ENCODE measurements at regions not wholly inside any gene's neighbourhood (a gene's known extent, or its start where the extent isn't known, plus 50 kb on each side); places are given as distances from the start of the nearest gene placed in this dataset.

DNA sequence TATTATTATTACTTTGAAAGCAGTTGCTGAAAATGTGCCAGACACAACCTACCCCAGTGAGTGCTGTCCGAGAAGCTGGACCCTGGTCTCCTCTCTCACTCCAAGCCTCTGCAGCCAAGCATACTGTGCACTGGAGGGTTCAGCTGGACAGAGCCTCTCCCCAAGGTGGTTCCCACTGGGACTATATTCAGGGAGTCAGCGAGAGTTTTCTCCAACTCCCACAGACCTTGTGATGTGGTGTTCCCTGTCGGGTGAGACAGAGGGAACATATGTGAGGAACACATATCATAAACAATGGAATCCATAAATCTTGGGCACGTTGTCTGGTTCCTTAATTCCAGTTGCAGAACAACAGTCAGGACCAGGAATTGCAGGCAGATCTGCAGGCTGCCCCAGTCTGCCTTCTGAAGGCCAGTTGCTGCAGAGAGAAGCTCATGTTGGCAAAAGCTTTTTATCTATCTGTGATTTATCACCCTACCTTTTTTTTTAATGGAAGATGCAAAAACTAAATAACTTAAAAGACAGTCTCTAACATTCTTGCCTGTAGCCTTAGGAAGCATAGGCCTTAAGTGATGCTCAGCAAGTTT lies 619.8 kb upstream of the TBX3 start:
- CTCF ChIA-PET, result no interaction called here

More for the DNA sequence above, 619.8 kb upstream of the TBX3 start:
- Histone ChIP-seq H3K9ac (ENCODE audit: low read length) (no peak overlapping the region), H3K4me2 (ENCODE audit: low read length) (no peak overlapping the region), H3K9me3 (ENCODE audit: control insufficient read depth in 1 of 2, insufficient read depth in 1 of 2, low read depth in 1 of 2, low read length in 2 of 2) (no peaks in the 10 kb centered on the region), H3K4me3 (replicated peaks in 1 of 2; ENCODE audit: low read depth in 1 of 2, low read length in 2 of 2) (no peak overlapping the region), H3K36me3 (ENCODE audit: control insufficient read depth in 1 of 2, insufficient read depth in 2 of 2, low read length in 2 of 2) (no peaks in the 10 kb centered on the region), H3K27ac (ENCODE audit: low read depth, low read length) (no peak overlapping the region), H3K9me2 (ENCODE audit: insufficient read depth) (no peaks in the 10 kb centered on the region), H3K27me3 (ENCODE audit: insufficient read depth, low read length) (no peaks in the 10 kb centered on the region), H2AFZ (ENCODE audit: low read depth, low read length, poor library complexity, severe bottlenecking) (no peak overlapping the region), H3K79me2 (ENCODE audit: insufficient read depth, low read length) (no peaks in the 10 kb centered on the region), H3K4me1 (ENCODE audit: control insufficient read depth in 1 of 2, insufficient read depth in 2 of 2, low read length in 2 of 2) (no peaks in the 10 kb centered on the region), H4K20me1 (ENCODE audit: insufficient read depth) (no peaks in the 10 kb centered on the region)
- TF ChIP-seq YY1 (IDR thresholded peaks at IDR 0.05; ENCODE audit: extremely low read depth, insufficient replicate concordance, low read depth, low read length), result no peak
- TF ChIP-seq, protein P1, sequence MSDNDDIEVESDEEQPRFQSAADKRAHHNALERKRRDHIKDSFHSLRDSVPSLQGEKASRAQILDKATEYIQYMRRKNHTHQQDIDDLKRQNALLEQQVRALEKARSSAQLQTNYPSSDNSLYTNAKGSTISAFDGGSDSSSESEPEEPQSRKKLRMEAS (IDR thresholded peaks at IDR 0.05), result no peak
- TF ChIP-seq EGR1 (IDR thresholded peaks at IDR 0.05; ENCODE audit: low read depth), result no peak
- TF ChIP-seq POLR2AphosphoS5 (IDR thresholded peaks at IDR 0.05; ENCODE audit: low read depth, low read length), result no peak
- TF ChIP-seq, protein P2, sequence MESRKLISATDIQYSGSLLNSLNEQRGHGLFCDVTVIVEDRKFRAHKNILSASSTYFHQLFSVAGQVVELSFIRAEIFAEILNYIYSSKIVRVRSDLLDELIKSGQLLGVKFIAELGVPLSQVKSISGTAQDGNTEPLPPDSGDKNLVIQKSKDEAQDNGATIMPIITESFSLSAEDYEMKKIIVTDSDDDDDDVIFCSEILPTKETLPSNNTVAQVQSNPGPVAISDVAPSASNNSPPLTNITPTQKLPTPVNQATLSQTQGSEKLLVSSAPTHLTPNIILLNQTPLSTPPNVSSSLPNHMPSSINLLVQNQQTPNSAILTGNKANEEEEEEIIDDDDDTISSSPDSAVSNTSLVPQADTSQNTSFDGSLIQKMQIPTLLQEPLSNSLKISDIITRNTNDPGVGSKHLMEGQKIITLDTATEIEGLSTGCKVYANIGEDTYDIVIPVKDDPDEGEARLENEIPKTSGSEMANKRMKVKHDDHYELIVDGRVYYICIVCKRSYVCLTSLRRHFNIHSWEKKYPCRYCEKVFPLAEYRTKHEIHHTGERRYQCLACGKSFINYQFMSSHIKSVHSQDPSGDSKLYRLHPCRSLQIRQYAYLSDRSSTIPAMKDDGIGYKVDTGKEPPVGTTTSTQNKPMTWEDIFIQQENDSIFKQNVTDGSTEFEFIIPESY (IDR thresholded peaks at IDR 0.05; ENCODE audit: extremely low read depth, insufficient replicate concordance, low read length), result no peak
- no peak for TF ChIP-seq TCF7L2 (IDR thresholded peaks at IDR 0.05; ENCODE audit: borderline replicate concordance, extremely low read depth, insufficient read depth, insufficient read length)
- TF ChIP-seq, protein P3, sequence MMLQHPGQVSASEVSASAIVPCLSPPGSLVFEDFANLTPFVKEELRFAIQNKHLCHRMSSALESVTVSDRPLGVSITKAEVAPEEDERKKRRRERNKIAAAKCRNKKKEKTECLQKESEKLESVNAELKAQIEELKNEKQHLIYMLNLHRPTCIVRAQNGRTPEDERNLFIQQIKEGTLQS (IDR thresholded peaks at IDR 0.05), result no peak
- no peak for TF ChIP-seq CEBPB (IDR thresholded peaks at IDR 0.05; ENCODE audit: low read depth)
- no peak for TF ChIP-seq SP1 (IDR thresholded peaks at IDR 0.05; ENCODE audit: low read depth)
- POLR2A ChIA-PET, result no interaction called here
- no peak for DNase-seq (ENCODE audit: low read depth, low spot score)
- intact Hi-C loops (cut with micrococcal nuclease), result no loop called here
- RAD21 ChIA-PET (ENCODE audit: low non-redundant PET in 1 of 2, low total read pairs in 2 of 2, uncharacterized antibody in 2 of 2, unreplicated experiment in 2 of 2), result no interaction called here
- ATAC-seq, result no peak
- BruUV-seq (replicated peaks), result no TSS peak

Measured in HCT116 (cell line).